Progenitor cell of endocrine pancreas (in vitro differentiated cells): ENCODE measurements at regions not wholly inside any gene's neighbourhood (a gene's known extent, or its start where the extent isn't known, plus 50 kb on each side); places are given as distances from the start of the nearest gene placed in this dataset.

Source experiments
- DNase-seq: peaks from one replicate; pipeline ENCODE4 v3.0.0; 2021; ENCODE audit warnings: low spot score; ENCODE audit not compliant: unreplicated experiment
- H3K27ac Mint-ChIP-seq: 2 replicates; pipeline ENCODE4 v1.8.0; 2021; ENCODE audit warnings: mild to moderate bottlenecking, moderate library complexity, mixed read lengths
- H3K27me3 Mint-ChIP-seq: 2 replicates; pipeline ENCODE4 v1.8.0; 2021; ENCODE audit warnings: mixed read lengths
- H3K36me3 Mint-ChIP-seq: 2 replicates; pipeline ENCODE4 v1.8.0; 2022; ENCODE audit warnings: mixed read lengths; ENCODE audit not compliant: insufficient read depth
- H3K4me1 Mint-ChIP-seq: 2 replicates; pipeline ENCODE4 v1.8.0; 2021; ENCODE audit warnings: low read depth, mixed read lengths
- H3K4me3 Mint-ChIP-seq: 2 replicates; pipeline ENCODE4 v1.8.0; 2021; ENCODE audit warnings: low read depth, mild to moderate bottlenecking, moderate library complexity, mixed read lengths
- H3K9me3 Mint-ChIP-seq: 2 replicates; pipeline ENCODE4 v1.8.0; 2021; ENCODE audit warnings: low read depth, mixed read lengths
- TF ChIP-seq, protein P1 (sequence below): fragments of 200-600 bp; sonication (generic); IDR thresholded peaks from one replicate; pipeline ENCODE4 v1.5.0; 2021; ENCODE audit warnings: antibody characterized with exemption, mild to moderate bottlenecking; ENCODE audit not compliant: unreplicated experiment

DNA sequence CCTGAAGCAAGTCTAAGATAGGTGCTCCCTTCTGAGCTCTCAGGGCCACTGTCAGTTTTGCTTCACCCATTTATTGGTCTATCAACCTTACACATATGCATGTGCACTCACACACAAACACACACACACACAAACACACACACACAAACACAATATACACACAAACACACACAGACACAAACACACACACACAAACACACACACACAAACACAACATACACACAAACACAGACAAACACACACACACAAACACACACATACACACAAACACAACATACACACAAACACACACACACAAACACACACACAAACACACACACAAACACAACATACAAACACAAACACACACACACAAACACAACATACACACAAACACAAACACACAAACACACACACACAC, 181.6 kb upstream of the KLHL29 start:
- Mint-ChIP-seq H3K4me1 (peaks cover 8% of the 10 kb centered on the region), H3K27ac (no peak overlapping the region), H3K4me3 (no peak overlapping the region), H3K27me3 (peaks cover 5% of the 10 kb centered on the region), H3K36me3 (no peaks in the 10 kb centered on the region), H3K9me3 (peaks cover 2% of the 10 kb centered on the region)
- TF ChIP-seq, protein P1, sequence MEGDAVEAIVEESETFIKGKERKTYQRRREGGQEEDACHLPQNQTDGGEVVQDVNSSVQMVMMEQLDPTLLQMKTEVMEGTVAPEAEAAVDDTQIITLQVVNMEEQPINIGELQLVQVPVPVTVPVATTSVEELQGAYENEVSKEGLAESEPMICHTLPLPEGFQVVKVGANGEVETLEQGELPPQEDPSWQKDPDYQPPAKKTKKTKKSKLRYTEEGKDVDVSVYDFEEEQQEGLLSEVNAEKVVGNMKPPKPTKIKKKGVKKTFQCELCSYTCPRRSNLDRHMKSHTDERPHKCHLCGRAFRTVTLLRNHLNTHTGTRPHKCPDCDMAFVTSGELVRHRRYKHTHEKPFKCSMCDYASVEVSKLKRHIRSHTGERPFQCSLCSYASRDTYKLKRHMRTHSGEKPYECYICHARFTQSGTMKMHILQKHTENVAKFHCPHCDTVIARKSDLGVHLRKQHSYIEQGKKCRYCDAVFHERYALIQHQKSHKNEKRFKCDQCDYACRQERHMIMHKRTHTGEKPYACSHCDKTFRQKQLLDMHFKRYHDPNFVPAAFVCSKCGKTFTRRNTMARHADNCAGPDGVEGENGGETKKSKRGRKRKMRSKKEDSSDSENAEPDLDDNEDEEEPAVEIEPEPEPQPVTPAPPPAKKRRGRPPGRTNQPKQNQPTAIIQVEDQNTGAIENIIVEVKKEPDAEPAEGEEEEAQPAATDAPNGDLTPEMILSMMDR: no peak
- DNase-seq: no peak

DNA sequence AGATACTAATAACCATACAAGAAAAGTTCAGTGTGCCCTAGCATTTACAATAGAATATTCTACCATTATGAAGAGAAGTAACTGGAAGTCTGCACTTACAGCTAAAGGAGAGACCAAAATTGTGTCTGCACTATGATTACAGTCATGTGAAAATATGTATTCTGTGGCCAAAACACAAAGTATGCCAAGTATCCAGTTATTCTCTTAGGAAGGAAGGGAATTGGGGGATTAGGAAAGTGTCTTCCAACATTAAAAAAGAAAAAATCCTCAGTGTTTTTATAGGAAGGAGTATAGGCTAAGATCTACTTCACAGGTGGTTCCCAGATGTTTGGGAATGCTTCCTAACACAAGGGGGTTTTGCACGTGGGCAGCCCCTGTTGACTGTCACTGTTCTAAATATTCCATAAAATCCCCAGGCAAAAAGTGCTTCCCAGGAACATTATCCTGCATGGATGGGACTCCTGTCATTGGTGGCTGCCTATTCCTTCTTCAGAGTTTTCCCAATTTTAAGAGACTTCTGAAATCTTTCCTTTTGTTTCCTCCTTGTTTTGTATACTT, 180.2 kb upstream of the KLHL29 start:
- H3K27ac Mint-ChIP-seq: no peak overlapping the region
- TF ChIP-seq, protein P1: no peak
- H3K4me1 Mint-ChIP-seq: peaks cover 12% of the 10 kb centered on the region
- no peak for DNase-seq
- H3K4me3 Mint-ChIP-seq: no peak overlapping the region
- peaks cover 5% of the 10 kb centered on the region for H3K27me3 Mint-ChIP-seq
- H3K9me3 Mint-ChIP-seq: peaks cover 2% of the 10 kb centered on the region
- no peaks in the 10 kb centered on the region for H3K36me3 Mint-ChIP-seq

DNA sequence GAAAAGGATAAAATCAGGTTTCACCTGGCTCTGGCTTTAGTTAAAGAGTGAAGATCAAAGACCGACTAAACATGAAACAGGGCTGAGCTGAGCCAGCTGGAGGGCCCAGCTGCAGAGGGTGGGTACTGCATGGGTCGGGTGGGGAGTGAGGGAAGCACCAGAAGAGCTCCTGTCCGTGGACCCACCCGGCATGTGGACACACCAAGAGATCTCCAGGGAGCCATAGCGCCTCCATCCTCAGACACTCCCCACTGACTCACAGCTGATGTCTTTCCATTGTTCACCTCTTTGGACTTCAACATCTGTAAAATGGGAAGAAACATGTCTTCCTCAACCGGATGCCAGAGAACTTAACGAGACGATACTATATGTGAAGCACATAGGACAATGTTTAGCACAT, 178.3 kb upstream of the KLHL29 start:
- Mint-ChIP-seq H3K9me3 (peaks cover 2% of the 10 kb centered on the region), H3K27ac (no peak overlapping the region), H3K27me3 (peaks cover 9% of the 10 kb centered on the region), H3K4me1 (peaks cover 16% of the 10 kb centered on the region), H3K4me3 (no peak overlapping the region), H3K36me3 (no peaks in the 10 kb centered on the region)
- TF ChIP-seq, protein P1: no peak
- DNase-seq: no peak

DNA sequence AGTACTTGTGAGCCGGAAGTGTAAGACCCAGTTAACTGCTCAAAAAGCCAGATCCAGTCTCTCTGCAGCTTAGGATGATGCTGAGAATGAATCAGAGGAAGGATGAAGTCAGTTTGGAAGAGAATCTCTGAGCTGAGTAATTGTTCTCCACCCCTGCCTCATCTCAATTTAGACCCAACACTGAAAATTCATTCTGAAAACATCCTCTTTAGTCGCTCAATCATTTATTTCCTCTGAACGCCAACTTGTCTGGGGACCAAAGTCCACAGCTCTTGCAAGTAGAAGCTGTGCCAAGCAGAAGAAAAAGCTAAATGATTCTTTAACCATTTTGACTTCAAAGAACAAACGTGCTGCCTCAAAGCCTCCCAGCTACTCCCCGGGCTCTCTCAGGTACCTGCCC, 177.1 kb upstream of the KLHL29 start:
- Mint-ChIP-seq H3K4me3 (no peak overlapping the region), H3K9me3 (peaks cover 2% of the 10 kb centered on the region), H3K27ac (no peak overlapping the region), H3K36me3 (no peaks in the 10 kb centered on the region), H3K4me1 (peaks cover 22% of the 10 kb centered on the region), H3K27me3 (peaks cover 11% of the 10 kb centered on the region)
- DNase-seq: no peak
- TF ChIP-seq, protein P1: no peak

DNA sequence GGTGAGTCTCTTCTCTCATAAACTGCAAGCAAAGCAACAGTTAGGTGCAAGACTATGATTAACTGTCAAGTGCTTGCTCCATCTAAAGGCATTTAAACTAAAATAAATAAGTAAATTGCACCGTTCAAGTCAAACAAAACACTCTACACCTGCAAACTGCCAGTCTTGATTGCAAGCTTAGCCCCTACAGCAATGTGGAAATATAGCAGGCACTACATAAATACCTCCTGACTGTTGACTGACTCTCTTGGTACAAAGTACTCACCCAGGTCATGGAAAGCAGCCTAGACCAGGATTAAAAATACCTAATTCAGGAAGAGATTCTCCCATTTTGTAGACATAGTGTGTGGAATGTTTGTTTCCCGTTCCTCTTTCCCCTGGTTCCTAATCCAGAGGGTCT, 176.6 kb upstream of the KLHL29 start:
- H3K9me3 Mint-ChIP-seq: no peaks in the 10 kb centered on the region
- H3K27ac Mint-ChIP-seq: no peak overlapping the region
- H3K4me1 Mint-ChIP-seq: peaks cover 27% of the 10 kb centered on the region
- no peaks in the 10 kb centered on the region for H3K36me3 Mint-ChIP-seq
- H3K27me3 Mint-ChIP-seq: peaks cover 11% of the 10 kb centered on the region
- H3K4me3 Mint-ChIP-seq: no peak overlapping the region
- TF ChIP-seq, protein P1: no peak
- no peak for DNase-seq
